CD4-positive, CD25-positive, alpha-beta regulatory T cell (primary cell): ENCODE measurements at regions not wholly inside any gene's neighbourhood (a gene's known extent, or its start where the extent isn't known, plus 50 kb on each side); places are given as distances from the start of the nearest gene placed in this dataset.

Experiments
- ATAC-seq, 2 donors: fragments of 150-1000 bp; cut with Tn5 transposase; one replicate each; pipeline ENCODE4 v1.10.0; 2021; ENCODE audit warnings: low read depth in 2 of 2, moderate number of reproducible peaks in 2 of 2, moderate library complexity in 1 of 2
- DNase-seq, 3 donors: peaks; one replicate each; pipeline versions ENCODE4 v3.0.0 to v3.0.0-alpha.2; 2012 to 2022; ENCODE audit warnings: mixed read lengths in 1 of 3
- H3K27ac ChIP-seq: one replicate; pipeline ENCODE4 v1.7.0; 2013; ENCODE audit warnings: mild to moderate bottlenecking, low read length; ENCODE audit not compliant: insufficient read depth, poor library complexity, severe bottlenecking
- H3K27me3 ChIP-seq: one replicate; pipeline ENCODE4 v1.7.0; 2013; ENCODE audit warnings: low read length; ENCODE audit not compliant: control insufficient read depth, insufficient read depth
- H3K36me3 ChIP-seq: one replicate; pipeline ENCODE4 v1.7.0; 2013; ENCODE audit warnings: mild to moderate bottlenecking, low read length, moderate library complexity; ENCODE audit not compliant: control insufficient read depth, insufficient read depth
- H3K4me1 ChIP-seq: 2 replicates; pipeline ENCODE4 v1.7.0; 2013; ENCODE audit warnings: mild to moderate bottlenecking, low read length; ENCODE audit not compliant: insufficient read depth, control insufficient read depth, poor library complexity, severe bottlenecking
- H3K4me3 ChIP-seq: one replicate; pipeline ENCODE4 v1.7.0; 2013; ENCODE audit warnings: low read depth, mild to moderate bottlenecking, low read length, moderate library complexity
- H3K9me3 ChIP-seq, 2 experiments: 1 replicate in 1 of 2; 2 replicates in 1 of 2; pipeline ENCODE4 v1.7.0; 2013; ENCODE audit warnings: low read length in 2 of 2, mild to moderate bottlenecking in 1 of 2, moderate library complexity in 1 of 2; ENCODE audit not compliant: control insufficient read depth in 2 of 2
- H3K27ac Mint-ChIP-seq, 3 donors: one replicate each; pipeline ENCODE4 v1.8.0; 2020 to 2022; ENCODE audit warnings: mild to moderate bottlenecking in 3 of 3, mixed read lengths in 3 of 3, moderate library complexity in 2 of 3
- H3K27me3 Mint-ChIP-seq: one replicate; pipeline ENCODE4 v1.8.0; 2022; ENCODE audit warnings: mild to moderate bottlenecking, mixed read lengths
- H3K36me3 Mint-ChIP-seq: one replicate; pipeline ENCODE4 v1.8.0; 2020; ENCODE audit warnings: mixed read lengths
- H3K4me1 Mint-ChIP-seq, 4 donors: one replicate each; pipeline ENCODE4 v1.8.0; 2020 to 2022; ENCODE audit warnings: mixed read lengths in 4 of 4, mild to moderate bottlenecking in 1 of 4
- H3K4me3 Mint-ChIP-seq, 4 donors: one replicate each; pipeline ENCODE4 v1.8.0; 2020 to 2022; ENCODE audit warnings: mild to moderate bottlenecking in 4 of 4, mixed read lengths in 4 of 4, moderate library complexity in 3 of 4
- H3K9me3 Mint-ChIP-seq, 7 donors: one replicate each; pipeline ENCODE4 v1.8.0; 2020 to 2022; ENCODE audit warnings: mixed read lengths in 7 of 7, mild to moderate bottlenecking in 3 of 7, moderate library complexity in 2 of 7

DNA sequence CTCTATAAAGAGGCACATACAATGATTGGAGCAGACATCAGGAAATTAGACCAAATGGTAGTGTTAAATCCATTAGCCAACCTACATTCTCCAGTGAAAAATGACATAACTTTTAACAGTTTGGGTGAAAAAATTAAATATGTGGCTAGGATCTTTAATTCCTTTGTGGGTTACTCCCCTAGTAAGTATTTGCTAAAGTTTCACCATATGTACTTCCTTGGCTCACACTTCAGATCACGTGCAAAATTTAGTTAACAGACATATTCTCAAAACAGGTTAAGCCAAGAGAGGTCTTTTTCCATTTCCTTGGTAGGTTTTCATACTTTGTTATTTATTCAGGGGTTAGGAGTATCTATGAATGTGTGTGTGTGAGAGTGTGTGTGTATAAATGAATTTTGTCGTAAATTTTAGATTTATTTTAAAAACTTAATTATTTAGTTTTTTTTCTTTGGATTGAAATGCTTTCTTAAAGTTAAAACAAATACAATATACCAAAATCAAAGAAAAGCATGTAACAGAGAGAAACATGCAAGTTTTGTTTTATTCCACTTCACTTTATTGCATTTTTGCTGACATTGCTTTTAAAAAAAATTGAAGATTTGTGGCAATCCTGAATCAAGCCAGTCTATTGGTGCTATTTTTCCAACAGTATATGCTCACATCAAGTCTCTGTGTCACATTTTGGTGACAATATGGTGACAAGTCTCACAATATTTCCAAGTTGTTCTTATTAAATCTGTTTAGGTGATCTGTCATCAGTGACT, 258.7 kb downstream of the FLRT2 start:
- Histone ChIP-seq H3K4me3 (no peak overlapping the region), H3K27me3 (no peaks in the 10 kb centered on the region), H3K27ac (no peak overlapping the region), H3K4me1 (no peaks in the 10 kb centered on the region), H3K36me3 (no peaks in the 10 kb centered on the region), H3K9me3 (no peaks in the 10 kb centered on the region)
- no peak overlapping the region for H3K4me3 Mint-ChIP-seq
- ATAC-seq (no peak), DNase-seq (no peak)
- peaks cover 4% of the 10 kb centered on the region for H3K27me3 Mint-ChIP-seq
- no peaks in the 10 kb centered on the region for H3K4me1 Mint-ChIP-seq
- peaks cover 0 to 10% (median 3%) of the 10 kb centered on the region in 7 donors for H3K9me3 Mint-ChIP-seq
- no peaks in the 10 kb centered on the region for H3K36me3 Mint-ChIP-seq
- H3K27ac Mint-ChIP-seq: no peak overlapping the region

DNA sequence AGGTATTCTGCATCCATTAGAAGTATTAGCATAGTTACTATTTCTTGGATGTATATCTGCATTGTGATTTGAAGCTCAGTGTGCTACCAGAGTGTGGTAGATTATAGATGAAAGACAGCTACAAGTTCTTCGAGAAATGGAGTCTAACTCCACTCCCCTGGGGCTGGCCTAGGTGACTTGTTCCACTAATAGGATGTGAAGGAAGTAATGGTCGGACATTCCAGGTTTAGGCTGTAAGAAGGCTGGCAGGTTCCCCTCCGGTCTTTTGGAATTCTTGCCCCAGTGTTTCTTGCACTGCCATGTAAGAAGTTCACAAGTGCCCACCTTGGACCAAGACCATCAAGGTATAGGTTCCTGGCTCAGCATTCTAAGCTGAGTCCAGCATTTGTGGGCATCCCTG, 236.4 kb downstream of the FLRT2 start:
- Histone ChIP-seq H3K27ac (no peak overlapping the region), H3K9me3 (no peaks in the 10 kb centered on the region), H3K27me3 (no peaks in the 10 kb centered on the region), H3K4me1 (no peaks in the 10 kb centered on the region), H3K4me3 (no peak overlapping the region), H3K36me3 (no peaks in the 10 kb centered on the region)
- no peaks in the 10 kb centered on the region for H3K27me3 Mint-ChIP-seq
- no peak overlapping the region for H3K4me3 Mint-ChIP-seq
- no peaks in the 10 kb centered on the region for H3K36me3 Mint-ChIP-seq
- ATAC-seq (no peak), DNase-seq (no peak)
- peaks cover 0 to 7% (median 4%) of the 10 kb centered on the region in 7 donors for H3K9me3 Mint-ChIP-seq
- H3K27ac Mint-ChIP-seq: no peak overlapping the region
- no peaks in the 10 kb centered on the region for H3K4me1 Mint-ChIP-seq

DNA sequence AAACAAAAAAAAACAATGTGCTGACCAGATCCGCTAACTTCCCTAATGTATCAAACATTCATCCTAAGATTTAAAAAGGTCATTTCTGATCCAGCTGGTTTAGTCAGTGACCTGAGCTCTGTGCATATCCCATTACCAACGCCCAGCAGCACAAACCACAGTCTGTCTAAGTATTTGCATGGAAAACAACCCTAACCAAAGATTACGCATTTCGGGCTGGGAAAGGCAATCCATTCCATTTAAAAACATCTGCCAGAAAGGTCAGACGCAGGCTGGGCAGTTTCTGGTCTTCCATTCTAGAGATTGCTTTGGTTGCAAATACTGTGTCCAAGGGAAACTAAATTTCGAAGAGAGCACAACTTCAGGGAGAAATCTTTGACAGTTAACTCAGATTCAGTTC, 234.9 kb downstream of the FLRT2 start:
- no peaks in the 10 kb centered on the region for H3K4me1 Mint-ChIP-seq
- H3K27ac ChIP-seq: no peak overlapping the region
- no peak overlapping the region for H3K4me3 ChIP-seq
- H3K9me3 ChIP-seq: no peaks in the 10 kb centered on the region
- no peaks in the 10 kb centered on the region for H3K27me3 Mint-ChIP-seq
- no peaks in the 10 kb centered on the region for H3K4me1 ChIP-seq
- no peaks in the 10 kb centered on the region for H3K36me3 Mint-ChIP-seq
- DNase-seq: no peak
- no peaks in the 10 kb centered on the region for H3K36me3 ChIP-seq
- H3K27me3 ChIP-seq: no peaks in the 10 kb centered on the region
- no peak for ATAC-seq
- H3K4me3 Mint-ChIP-seq: no peak overlapping the region
- H3K27ac Mint-ChIP-seq: no peak overlapping the region
- H3K9me3 Mint-ChIP-seq: peaks cover 0 to 10% (median 5%) of the 10 kb centered on the region in 7 donors

DNA sequence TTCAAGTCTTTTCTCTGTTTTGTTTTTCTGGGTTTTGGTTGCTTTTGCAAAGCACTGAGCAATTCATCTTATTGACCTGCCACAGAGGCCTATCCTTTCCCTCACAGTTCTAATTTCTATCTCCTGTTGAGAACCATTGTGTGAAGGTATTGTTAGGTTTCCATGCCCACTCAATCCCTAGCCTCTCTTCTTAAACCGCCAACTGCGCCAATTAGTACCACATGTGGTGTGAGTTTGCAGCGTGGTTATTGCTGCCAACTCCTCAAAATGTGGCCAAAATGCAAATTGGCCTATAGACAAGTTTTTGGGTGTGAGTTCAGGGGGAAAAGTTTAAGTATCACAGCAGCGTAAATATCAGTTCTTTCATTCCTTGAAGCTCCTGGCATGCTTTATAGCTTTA, 232.6 kb downstream of the FLRT2 start:
- H3K27ac Mint-ChIP-seq: no peak overlapping the region
- no peak overlapping the region for H3K27ac ChIP-seq
- no peak overlapping the region for H3K4me3 ChIP-seq
- H3K4me1 ChIP-seq: no peaks in the 10 kb centered on the region
- peaks cover 0 to 13% (median 6%) of the 10 kb centered on the region in 7 donors for H3K9me3 Mint-ChIP-seq
- H3K4me1 Mint-ChIP-seq: no peaks in the 10 kb centered on the region
- H3K36me3 ChIP-seq: no peaks in the 10 kb centered on the region
- ATAC-seq (no peak), DNase-seq (no peak)
- no peak overlapping the region for H3K4me3 Mint-ChIP-seq
- no peaks in the 10 kb centered on the region for H3K9me3 ChIP-seq
- no peaks in the 10 kb centered on the region for H3K27me3 Mint-ChIP-seq
- H3K36me3 Mint-ChIP-seq: no peaks in the 10 kb centered on the region
- H3K27me3 ChIP-seq: no peaks in the 10 kb centered on the region

DNA sequence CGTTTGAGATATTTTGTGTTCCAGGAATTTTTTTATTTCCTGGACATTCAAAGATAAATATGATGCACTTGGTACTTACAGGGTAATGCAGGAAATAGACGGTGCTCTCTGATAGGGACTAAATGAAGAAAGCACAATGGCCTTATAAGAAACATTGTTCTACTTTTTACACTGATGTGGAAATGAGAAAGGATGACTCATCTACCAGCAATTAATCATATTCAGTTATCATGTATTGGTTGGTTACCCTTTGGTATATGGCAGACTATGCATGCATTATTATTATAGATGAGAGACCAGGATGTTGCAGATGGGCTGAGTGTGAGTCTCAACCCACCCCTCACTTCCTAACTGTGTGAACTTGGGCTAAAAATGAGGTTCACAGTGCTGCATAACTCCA, 222.2 kb downstream of the FLRT2 start:
- Histone ChIP-seq H3K4me3 (no peak overlapping the region), H3K9me3 (no peaks in the 10 kb centered on the region), H3K27ac (no peak overlapping the region), H3K27me3 (no peaks in the 10 kb centered on the region), H3K36me3 (no peaks in the 10 kb centered on the region), H3K4me1 (no peaks in the 10 kb centered on the region)
- Mint-ChIP-seq H3K36me3 (no peaks in the 10 kb centered on the region), H3K27ac (no peak overlapping the region), H3K27me3 (no peaks in the 10 kb centered on the region), H3K4me3 (no peak overlapping the region), H3K4me1 (no peaks in the 10 kb centered on the region), H3K9me3 (peaks cover 0 to 9% (median 2%) of the 10 kb centered on the region in 7 donors)
- DNase-seq (no peak), ATAC-seq (no peak)

DNA sequence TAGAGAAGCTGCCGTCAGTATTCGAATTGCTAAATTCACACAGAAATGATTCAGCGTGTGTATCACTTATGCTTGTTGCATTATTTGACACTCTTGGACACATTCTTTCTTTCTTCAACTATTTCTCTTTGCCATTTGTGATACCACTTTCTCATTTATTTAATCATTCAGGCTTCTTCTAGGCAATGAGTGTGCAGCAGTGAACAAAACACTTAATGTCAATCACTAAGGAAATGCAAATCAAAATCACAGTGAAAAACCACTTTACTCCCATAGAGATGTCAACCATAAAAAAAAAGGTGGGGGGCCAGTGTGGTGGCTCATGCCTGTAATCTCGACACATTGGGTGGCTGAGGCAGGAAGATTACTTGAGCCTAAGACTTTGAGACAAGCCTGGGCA, 214.6 kb downstream of the FLRT2 start:
- Mint-ChIP-seq H3K27me3 (no peaks in the 10 kb centered on the region), H3K4me1 (no peaks in the 10 kb centered on the region), H3K36me3 (no peaks in the 10 kb centered on the region), H3K9me3 (peaks cover 0 to 10% (median 6%) of the 10 kb centered on the region in 7 donors), H3K4me3 (no peak overlapping the region), H3K27ac (no peak overlapping the region)
- Histone ChIP-seq H3K27ac (no peak overlapping the region), H3K9me3 (no peaks in the 10 kb centered on the region), H3K27me3 (no peaks in the 10 kb centered on the region), H3K4me3 (no peak overlapping the region), H3K36me3 (no peaks in the 10 kb centered on the region), H3K4me1 (no peaks in the 10 kb centered on the region)
- ATAC-seq (no peak), DNase-seq (no peak)

DNA sequence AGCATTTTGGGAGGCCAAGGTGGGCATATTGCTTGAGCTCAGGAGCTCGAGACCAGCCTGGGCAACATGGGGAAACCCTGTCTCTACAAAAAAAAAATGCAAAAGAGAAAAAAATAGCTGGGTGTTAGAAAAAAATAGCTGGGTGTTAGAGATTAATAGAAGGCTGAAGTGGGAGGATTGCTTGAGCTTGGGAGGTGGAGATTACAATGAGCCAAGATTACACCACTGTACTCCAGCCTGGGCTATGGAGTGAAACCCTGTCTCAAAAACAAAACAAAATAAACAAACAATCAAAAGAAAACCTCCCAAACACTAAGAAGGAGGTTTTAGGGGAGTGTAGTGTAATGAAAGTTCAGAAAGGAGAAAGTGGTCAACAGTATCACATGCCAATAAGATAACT, 202.1 kb downstream of the FLRT2 start:
- no peak for DNase-seq
- H3K36me3 ChIP-seq: no peaks in the 10 kb centered on the region
- H3K9me3 Mint-ChIP-seq: peaks cover 0 to 10% (median 4%) of the 10 kb centered on the region in 7 donors
- H3K27ac Mint-ChIP-seq: no peak overlapping the region
- H3K4me1 Mint-ChIP-seq: no peaks in the 10 kb centered on the region
- H3K27me3 Mint-ChIP-seq: no peaks in the 10 kb centered on the region
- no peak overlapping the region for H3K4me3 Mint-ChIP-seq
- no peak overlapping the region for H3K4me3 ChIP-seq
- H3K4me1 ChIP-seq: no peaks in the 10 kb centered on the region
- no peak for ATAC-seq
- H3K36me3 Mint-ChIP-seq: no peaks in the 10 kb centered on the region
- no peaks in the 10 kb centered on the region for H3K27me3 ChIP-seq
- H3K27ac ChIP-seq: no peak overlapping the region
- H3K9me3 ChIP-seq: peaks cover 0 to 2% of the 10 kb centered on the region in 2 experiments

DNA sequence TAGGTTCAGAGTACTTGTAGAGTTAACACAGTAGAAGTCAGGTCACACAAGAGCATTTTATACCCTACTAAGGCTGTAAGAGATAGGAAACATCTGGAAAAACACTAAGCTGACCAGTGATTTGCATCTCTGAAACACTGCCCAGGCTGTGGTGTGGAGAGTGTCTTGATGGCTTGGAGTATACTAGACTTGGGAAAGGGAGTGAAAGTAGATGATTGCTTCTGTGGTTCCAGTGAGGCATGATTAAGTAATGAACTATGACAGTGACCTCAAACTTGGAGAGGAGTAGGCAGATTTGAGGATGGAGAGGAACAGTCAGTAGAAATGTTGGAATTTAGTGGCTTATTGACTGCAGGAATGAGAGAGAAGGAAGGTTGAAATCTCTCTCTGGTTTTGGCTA, 201.2 kb downstream of the FLRT2 start:
- H3K36me3 ChIP-seq: no peaks in the 10 kb centered on the region
- no peak for DNase-seq
- no peak overlapping the region for H3K4me3 Mint-ChIP-seq
- no peaks in the 10 kb centered on the region for H3K27me3 Mint-ChIP-seq
- H3K4me3 ChIP-seq: no peak overlapping the region
- H3K9me3 ChIP-seq: peaks cover 0 to 2% of the 10 kb centered on the region in 2 experiments
- no peak for ATAC-seq
- H3K27ac Mint-ChIP-seq: no peak overlapping the region
- H3K27ac ChIP-seq: no peak overlapping the region
- no peaks in the 10 kb centered on the region for H3K36me3 Mint-ChIP-seq
- no peaks in the 10 kb centered on the region for H3K27me3 ChIP-seq
- peaks cover 0 to 10% (median 4%) of the 10 kb centered on the region in 7 donors for H3K9me3 Mint-ChIP-seq
- H3K4me1 Mint-ChIP-seq: no peaks in the 10 kb centered on the region
- H3K4me1 ChIP-seq: no peaks in the 10 kb centered on the region
